Sigmoid colon (tissue), 3 donors: ENCODE measurements at regions not wholly inside any gene's neighbourhood (a gene's known extent, or its start where the extent isn't known, plus 50 kb on each side); places are given as distances from the start of the nearest gene placed in this dataset.

Experiments
- CTCF ChIP-seq, 4 experiments: fragments of 450-650 bp in 3 of 4; fragments of 200-600 bp in 1 of 4; IDR thresholded peaks; one replicate each; pipeline ENCODE4 v1.5.1; 2016 to 2019; ENCODE audit warnings: antibody characterized with exemption in 4 of 4, mild to moderate bottlenecking in 3 of 4, moderate library complexity in 2 of 4
- POLR2A ChIP-seq, 2 donors: fragments of 450-650 bp; IDR thresholded peaks; one replicate each; pipeline ENCODE4 v1.6.1; 2016; ENCODE audit warnings: antibody characterized with exemption in 2 of 2, mild to moderate bottlenecking in 2 of 2, moderate library complexity in 2 of 2

GRCh38 chr11:42234451-42234951 is 775.0 kb upstream of the LRRC4C start:
- TF ChIP-seq CTCF (IDR thresholded peaks at IDR 0.05) (no peak), POLR2A (IDR thresholded peaks at IDR 0.05) (no peak)
